Neural cell (in vitro differentiated cells): ENCODE measurements at regions not wholly inside any gene's neighbourhood (a gene's known extent, or its start where the extent isn't known, plus 50 kb on each side); places are given as distances from the start of the nearest gene placed in this dataset.

Experiments
- EP300 ChIP-seq: fragments of 450-650 bp; conservative IDR thresholded peaks from 2 replicates; pipeline ENCODE4 v1.6.1; 2014; ENCODE audit warnings: antibody characterized with exemption, mild to moderate bottlenecking, moderate library complexity; ENCODE audit not compliant: poor library complexity, severe bottlenecking
- EZH2 ChIP-seq: fragments of 200-600, 300-800 bp; shearing (Covaris generic), sonication (generic); IDR thresholded peaks from 2 replicates; pipeline ENCODE4 v1.6.1; 2014; ENCODE audit warnings: antibody characterized with exemption, low read length, borderline replicate concordance, mild to moderate bottlenecking; ENCODE audit not compliant: insufficient read depth, poor library complexity, severe bottlenecking
- MXI1 ChIP-seq: fragments of 450-650 bp; conservative IDR thresholded peaks from 2 replicates; pipeline ENCODE4 v1.6.1; 2014; ENCODE audit warnings: antibody characterized with exemption, mild to moderate bottlenecking; ENCODE audit not compliant: poor library complexity, severe bottlenecking
- POLR2AphosphoS5 ChIP-seq: IDR thresholded peaks from 2 replicates; pipeline ENCODE4 v1.6.1; 2012
- RAD21 ChIP-seq: fragments of 450-650 bp; conservative IDR thresholded peaks from 2 replicates; pipeline ENCODE4 v1.6.1; 2014; ENCODE audit warnings: antibody characterized with exemption, mild to moderate bottlenecking, moderate library complexity
- SMC3 ChIP-seq: fragments of 450-650 bp; conservative IDR thresholded peaks from 2 replicates; pipeline ENCODE4 v1.6.1; 2014; ENCODE audit warnings: antibody characterized with exemption, mild to moderate bottlenecking, moderate library complexity; ENCODE audit not compliant: poor library complexity
- TAF1 ChIP-seq: IDR thresholded peaks from 2 replicates; pipeline ENCODE4 v1.6.1; 2012; ENCODE audit warnings: low read depth
- TF ChIP-seq, protein P1 (sequence below): fragments of 450-650 bp; IDR thresholded peaks from 2 replicates; pipeline ENCODE4 v1.5.1; 2014; ENCODE audit warnings: antibody characterized with exemption, mild to moderate bottlenecking, moderate library complexity; ENCODE audit not compliant: poor library complexity, severe bottlenecking
- TF ChIP-seq, protein P2 (sequence below): IDR thresholded peaks from 2 replicates; pipeline ENCODE4 v1.6.1; 2012; ENCODE audit warnings: borderline replicate concordance

DNA sequence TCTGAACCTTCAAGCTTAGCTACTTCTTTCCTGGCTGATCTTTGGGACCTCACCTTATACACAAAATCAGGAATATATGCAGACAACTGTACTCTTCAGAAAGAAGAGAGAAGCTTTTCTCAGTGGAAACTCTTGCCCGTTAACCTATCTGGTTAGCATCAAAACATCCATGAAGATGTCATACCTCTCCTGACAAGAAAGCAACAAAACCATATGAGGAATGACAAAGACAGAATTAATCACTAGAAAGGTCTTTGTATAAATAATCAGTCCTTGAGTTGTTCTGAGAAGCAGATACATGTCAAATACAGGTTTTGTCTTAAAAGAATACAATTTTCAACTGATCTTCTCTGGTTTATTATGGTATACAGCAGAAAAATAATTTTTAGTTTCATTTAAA is 130.8 kb downstream of the FAT4 start:
- TF ChIP-seq, protein P1, sequence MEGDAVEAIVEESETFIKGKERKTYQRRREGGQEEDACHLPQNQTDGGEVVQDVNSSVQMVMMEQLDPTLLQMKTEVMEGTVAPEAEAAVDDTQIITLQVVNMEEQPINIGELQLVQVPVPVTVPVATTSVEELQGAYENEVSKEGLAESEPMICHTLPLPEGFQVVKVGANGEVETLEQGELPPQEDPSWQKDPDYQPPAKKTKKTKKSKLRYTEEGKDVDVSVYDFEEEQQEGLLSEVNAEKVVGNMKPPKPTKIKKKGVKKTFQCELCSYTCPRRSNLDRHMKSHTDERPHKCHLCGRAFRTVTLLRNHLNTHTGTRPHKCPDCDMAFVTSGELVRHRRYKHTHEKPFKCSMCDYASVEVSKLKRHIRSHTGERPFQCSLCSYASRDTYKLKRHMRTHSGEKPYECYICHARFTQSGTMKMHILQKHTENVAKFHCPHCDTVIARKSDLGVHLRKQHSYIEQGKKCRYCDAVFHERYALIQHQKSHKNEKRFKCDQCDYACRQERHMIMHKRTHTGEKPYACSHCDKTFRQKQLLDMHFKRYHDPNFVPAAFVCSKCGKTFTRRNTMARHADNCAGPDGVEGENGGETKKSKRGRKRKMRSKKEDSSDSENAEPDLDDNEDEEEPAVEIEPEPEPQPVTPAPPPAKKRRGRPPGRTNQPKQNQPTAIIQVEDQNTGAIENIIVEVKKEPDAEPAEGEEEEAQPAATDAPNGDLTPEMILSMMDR: no peak
- TF ChIP-seq TAF1 (no peak), POLR2AphosphoS5 (no peak), EZH2 (no peak), RAD21 (no peak), SMC3 (no peak), EP300 (peak; percentile 16), MXI1 (no peak)
- TF ChIP-seq, protein P2, sequence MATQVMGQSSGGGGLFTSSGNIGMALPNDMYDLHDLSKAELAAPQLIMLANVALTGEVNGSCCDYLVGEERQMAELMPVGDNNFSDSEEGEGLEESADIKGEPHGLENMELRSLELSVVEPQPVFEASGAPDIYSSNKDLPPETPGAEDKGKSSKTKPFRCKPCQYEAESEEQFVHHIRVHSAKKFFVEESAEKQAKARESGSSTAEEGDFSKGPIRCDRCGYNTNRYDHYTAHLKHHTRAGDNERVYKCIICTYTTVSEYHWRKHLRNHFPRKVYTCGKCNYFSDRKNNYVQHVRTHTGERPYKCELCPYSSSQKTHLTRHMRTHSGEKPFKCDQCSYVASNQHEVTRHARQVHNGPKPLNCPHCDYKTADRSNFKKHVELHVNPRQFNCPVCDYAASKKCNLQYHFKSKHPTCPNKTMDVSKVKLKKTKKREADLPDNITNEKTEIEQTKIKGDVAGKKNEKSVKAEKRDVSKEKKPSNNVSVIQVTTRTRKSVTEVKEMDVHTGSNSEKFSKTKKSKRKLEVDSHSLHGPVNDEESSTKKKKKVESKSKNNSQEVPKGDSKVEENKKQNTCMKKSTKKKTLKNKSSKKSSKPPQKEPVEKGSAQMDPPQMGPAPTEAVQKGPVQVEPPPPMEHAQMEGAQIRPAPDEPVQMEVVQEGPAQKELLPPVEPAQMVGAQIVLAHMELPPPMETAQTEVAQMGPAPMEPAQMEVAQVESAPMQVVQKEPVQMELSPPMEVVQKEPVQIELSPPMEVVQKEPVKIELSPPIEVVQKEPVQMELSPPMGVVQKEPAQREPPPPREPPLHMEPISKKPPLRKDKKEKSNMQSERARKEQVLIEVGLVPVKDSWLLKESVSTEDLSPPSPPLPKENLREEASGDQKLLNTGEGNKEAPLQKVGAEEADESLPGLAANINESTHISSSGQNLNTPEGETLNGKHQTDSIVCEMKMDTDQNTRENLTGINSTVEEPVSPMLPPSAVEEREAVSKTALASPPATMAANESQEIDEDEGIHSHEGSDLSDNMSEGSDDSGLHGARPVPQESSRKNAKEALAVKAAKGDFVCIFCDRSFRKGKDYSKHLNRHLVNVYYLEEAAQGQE: no peak
